Activated CD8-positive, alpha-beta memory T cell treated with anti-CD3 and anti-CD28 coated beads, Interleukin-2, amount 50 U/mL, for 48 hours (primary cell): ENCODE measurements at regions not wholly inside any gene's neighbourhood (a gene's known extent, or its start where the extent isn't known, plus 50 kb on each side); places are given as distances from the start of the nearest gene placed in this dataset.

ENCODE experiments used
- DNase-seq: peaks from one replicate; pipeline ENCODE4 v3.0.0-alpha.2; 2020

GRCh38 chr4:138851391-138852335 lies 163.9 kb upstream of the NOCT start:
- no peak for DNase-seq

GRCh38 chr4:138845664-138846063 lies 169.9 kb upstream of the NOCT start:
- DNase-seq = no peak

- DNase-seq = no peak
Observed at GRCh38 chr4:138845054-138845453, 170.5 kb upstream of the NOCT start.

- DNase-seq = no peak
Observed at GRCh38 chr4:138843616-138844015, 172.0 kb upstream of the NOCT start.

GRCh38 chr4:138841343-138841742 lies 174.2 kb upstream of the NOCT start:
- DNase-seq = no peak

- DNase-seq = no peak
Observed at GRCh38 chr4:138838251-138838650, 177.3 kb upstream of the NOCT start.

- no peak for DNase-seq
Observed at GRCh38 chr4:138835832-138836533, 179.6 kb upstream of the NOCT start.

GRCh38 chr4:138833974-138834373 lies 181.6 kb upstream of the NOCT start:
- no peak for DNase-seq

GRCh38 chr4:138832563-138832962 lies 183.0 kb upstream of the NOCT start:
- DNase-seq = no peak

GRCh38 chr4:138831948-138832347 lies 183.6 kb upstream of the NOCT start:
- no peak for DNase-seq

- DNase-seq = no peak
Observed at GRCh38 chr4:138828926-138829325, 186.7 kb upstream of the NOCT start.

GRCh38 chr4:138826754-138827153 lies 188.8 kb upstream of the NOCT start:
- DNase-seq = no peak

- no peak for DNase-seq
Observed at GRCh38 chr4:138826322-138826721, 189.3 kb upstream of the NOCT start.

GRCh38 chr4:138821331-138821730 lies 194.2 kb upstream of the NOCT start:
- no peak for DNase-seq

GRCh38 chr4:138816875-138817274 lies 198.7 kb upstream of the NOCT start:
- DNase-seq = no peak

GRCh38 chr4:138815811-138816210 lies 199.8 kb upstream of the NOCT start:
- no peak for DNase-seq

GRCh38 chr4:138805736-138806135 lies 209.8 kb upstream of the NOCT start:
- DNase-seq = no peak

- DNase-seq = no peak
Observed at GRCh38 chr4:138804711-138805110, 210.9 kb upstream of the NOCT start.

- DNase-seq = no peak
Observed at GRCh38 chr4:138803051-138803450, 212.5 kb upstream of the NOCT start.

GRCh38 chr4:138802499-138802898 lies 213.1 kb upstream of the NOCT start:
- no peak for DNase-seq

- no peak for DNase-seq
Observed at GRCh38 chr4:138800421-138800820, 215.2 kb upstream of the NOCT start.

- DNase-seq = no peak
Observed at GRCh38 chr4:138798404-138798803, 217.2 kb upstream of the NOCT start.

GRCh38 chr4:138797646-138798045 lies 217.9 kb upstream of the NOCT start:
- DNase-seq = no peak

GRCh38 chr4:138796761-138797160 lies 218.8 kb upstream of the NOCT start:
- no peak for DNase-seq
